HCT116 (cell line): ENCODE measurements at regions not wholly inside any gene's neighbourhood (a gene's known extent, or its start where the extent isn't known, plus 50 kb on each side); places are given as distances from the start of the nearest gene placed in this dataset.
"Not testable (repeated sequence)": the region's sequence is repeated elsewhere in the genome, so short reads cannot be mapped to it uniquely, and the experiment has no call there.

Source experiments
- ATAC-seq: fragments of 200-7000 bp; cut with Tn5 transposase; 2 replicates; pipeline ENCODE4 v1.9.1; 2020; ENCODE audit warnings: mild to moderate bottlenecking, moderate library complexity
- BruUV-seq: library from RNA; stranded (reverse); fragments of 400-500 nt; replicated peaks from 2 replicates; lab custom pipeline; 2021; lab: Mats Ljungman, UMichigan
- CTCF ChIA-PET: fragments of 300-600 bp; sonication (Branson Sonifier 250); formaldehyde crosslinking; loops from one replicate; lab custom pipeline; 2021; ENCODE audit warnings: antibody characterized with exemption; lab: Charles Lee
- POLR2A ChIA-PET: fragments of 300-600, 350-600 bp; sonication (Branson Sonifier 250); formaldehyde crosslinking; loops from one replicate; lab custom pipeline; 2021; ENCODE audit warnings: antibody characterized with exemption; lab: Charles Lee
- RAD21 ChIA-PET, 2 experiments: fragments of 300-600 bp; sonication (Branson Sonifier 250); formaldehyde crosslinking; loops; one replicate each; lab custom pipeline; 2023; ENCODE audit warnings: low total read pairs in 2 of 2; ENCODE audit not compliant: uncharacterized antibody in 2 of 2, unreplicated experiment in 2 of 2, low non-redundant PET in 1 of 2; lab: Charles Lee
- DNase-seq: peaks from one replicate; pipeline ENCODE4 v3.0.0-alpha.2; 2010; ENCODE audit warnings: low read depth, low spot score
- H2AFZ ChIP-seq: fragments of 200-600 bp; shearing (Covaris generic), sonication (generic); 2 replicates; pipeline ENCODE4 v1.6.1; 2017; ENCODE audit warnings: low read depth, mixed run types, mixed read lengths, antibody characterized with exemption, low read length; ENCODE audit not compliant: poor library complexity, severe bottlenecking
- H3K27ac ChIP-seq: 2 replicates; pipeline ENCODE4 v1.5.1; 2012; ENCODE audit warnings: low read depth, low read length
- H3K27me3 ChIP-seq: fragments of 200-600 bp; sonication (generic); 2 replicates; pipeline ENCODE4 v1.6.1; 2016; ENCODE audit warnings: mixed run types, low read length, mixed read lengths; ENCODE audit not compliant: insufficient read depth
- H3K36me3 ChIP-seq, 2 experiments: fragments of 200-500 bp in 1 of 2; fragments of 200-600 bp in 1 of 2; sonication (Bioruptor generic) in 1 of 2; sonication (generic) in 1 of 2; 2 replicates each; pipeline versions ENCODE4 v1.5.1 to v1.6.1; 2014 to 2016; ENCODE audit warnings: low read length in 2 of 2, inconsistent platforms in 1 of 2, mixed read lengths in 1 of 2, mixed run types in 1 of 2; ENCODE audit not compliant: insufficient read depth in 2 of 2, control insufficient read depth in 1 of 2
- H3K4me1 ChIP-seq, 2 experiments: fragments of 200-600 bp in 1 of 2; sonication (generic) in 1 of 2; 2 replicates each; pipeline versions ENCODE4 v1.5.1 to v1.6.1; 2012 to 2017; ENCODE audit warnings: low read length in 2 of 2, inconsistent platforms in 1 of 2, mild to moderate bottlenecking in 1 of 2, mixed read lengths in 1 of 2, mixed run types in 1 of 2, moderate library complexity in 1 of 2; ENCODE audit not compliant: insufficient read depth in 2 of 2, control insufficient read depth in 1 of 2
- H3K4me2 ChIP-seq: fragments of 200-600 bp; sonication (generic); 2 replicates; pipeline ENCODE4 v1.6.1; 2017; ENCODE audit warnings: mixed run types, low read length, mixed read lengths
- H3K4me3 ChIP-seq, 2 experiments: fragments of 200-600 bp in 1 of 2; sonication (generic) in 1 of 2; replicated peaks in 1 of 2; 2 replicates each; pipeline ENCODE4 v1.5.1; 2011 to 2016; ENCODE audit warnings: low read length in 2 of 2, control low read depth in 1 of 2, low read depth in 1 of 2, mild to moderate bottlenecking in 1 of 2, mixed read lengths in 1 of 2, mixed run types in 1 of 2
- H3K79me2 ChIP-seq: fragments of 200-600 bp; sonication (generic); 2 replicates; pipeline ENCODE4 v1.6.1; 2017; ENCODE audit warnings: mild to moderate bottlenecking, mixed run types, low read length, moderate library complexity, mixed read lengths; ENCODE audit not compliant: insufficient read depth
- H3K9ac ChIP-seq: fragments of 200-600 bp; sonication (generic); 2 replicates; pipeline ENCODE4 v1.6.1; 2016; ENCODE audit warnings: low read length, mixed read lengths
- H3K9me2 ChIP-seq: fragments of 200-600 bp; sonication (generic), shearing (Covaris generic); 2 replicates; pipeline ENCODE4 v1.6.1; 2017; ENCODE audit warnings: mixed run types, mild to moderate bottlenecking, moderate library complexity; ENCODE audit not compliant: insufficient read depth
- H3K9me3 ChIP-seq, 2 experiments: fragments of 200-500 bp in 1 of 2; fragments of 200-600 bp in 1 of 2; sonication (Bioruptor generic) in 1 of 2; sonication (generic) in 1 of 2; 2 replicates each; pipeline ENCODE4 v1.6.1; 2014 to 2017; ENCODE audit warnings: low read length in 2 of 2, mixed read lengths in 2 of 2, inconsistent platforms in 1 of 2, low read depth in 1 of 2, mild to moderate bottlenecking in 1 of 2, mixed run types in 1 of 2, moderate library complexity in 1 of 2; ENCODE audit not compliant: control insufficient read depth in 1 of 2, insufficient read depth in 1 of 2
- H4K20me1 ChIP-seq: fragments of 200-600 bp; sonication (generic), shearing (Covaris generic); 2 replicates; pipeline ENCODE4 v1.6.1; 2017; ENCODE audit warnings: mixed run types, mild to moderate bottlenecking, moderate library complexity; ENCODE audit not compliant: insufficient read depth
- intact Hi-C: fragments of 100-400 bp; cut with micrococcal nuclease; formaldehyde crosslinking; loops from 2 replicates; pipeline ENCODE4 v1.10.0; 2022

DNA sequence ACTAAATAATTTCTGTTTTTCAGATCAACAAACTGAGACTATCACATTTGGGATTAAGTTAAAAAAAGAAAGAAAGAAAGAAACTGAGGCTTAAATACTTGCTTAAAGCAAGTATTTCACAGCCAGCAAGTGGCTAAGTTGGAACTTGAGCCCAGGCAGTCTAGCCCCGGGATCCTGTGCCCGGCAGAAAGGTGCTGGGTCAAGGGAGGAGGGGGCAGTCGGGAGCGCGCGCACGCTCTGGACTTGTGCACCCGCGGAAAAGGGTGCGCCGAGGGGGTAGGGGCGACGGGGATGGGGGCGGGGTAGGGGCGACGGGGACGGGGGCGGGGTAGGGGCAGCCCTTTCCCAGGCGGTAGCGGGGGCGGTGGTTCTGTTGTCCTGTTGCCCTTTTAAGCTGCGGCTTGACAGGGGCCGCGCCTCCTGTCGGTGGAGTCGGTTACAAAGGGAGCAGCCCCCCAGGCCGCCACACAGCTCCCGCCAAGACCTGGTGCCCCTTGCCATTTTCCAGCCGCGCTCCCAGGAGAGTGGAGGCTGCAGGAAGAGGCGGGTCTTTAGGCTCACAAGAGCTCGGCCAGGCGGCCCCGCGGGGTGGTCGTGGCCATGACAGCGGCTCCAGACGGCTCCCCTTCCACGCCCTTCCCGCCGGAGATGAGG is 60.6 kb downstream of the GOLGA8T start:
- POLR2A ChIA-PET: not testable (repeated sequence)

DNA sequence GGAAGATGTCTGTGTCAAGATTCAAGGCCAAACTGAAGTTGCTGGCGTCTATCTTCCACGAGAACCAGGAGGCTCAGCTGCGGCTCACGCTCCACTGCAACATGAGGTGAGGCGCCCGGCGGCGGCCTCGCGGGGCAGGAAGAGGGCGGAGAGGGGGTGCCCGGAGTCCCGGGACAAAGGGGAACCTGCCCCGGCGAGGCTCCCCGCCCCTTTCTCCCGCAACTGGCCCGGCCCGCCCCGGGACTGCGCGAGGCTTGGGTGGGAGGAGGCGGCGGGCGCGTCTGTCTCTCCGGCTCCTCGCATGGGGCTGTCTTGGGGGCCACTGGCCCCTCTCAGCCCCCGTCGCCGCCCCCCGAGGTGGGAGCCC is 61.1 kb downstream of the GOLGA8T start:
- H3K36me3 ChIP-seq, H3K4me2 ChIP-seq, H2AFZ ChIP-seq, H3K27me3 ChIP-seq, H3K4me1 ChIP-seq, POLR2A ChIA-PET, H3K9ac ChIP-seq, RAD21 ChIA-PET, H3K9me3 ChIP-seq, DNase-seq, H3K4me3 ChIP-seq, H3K9me2 ChIP-seq, ATAC-seq, BruUV-seq, H4K20me1 ChIP-seq, intact Hi-C loops, H3K27ac ChIP-seq, H3K79me2 ChIP-seq, CTCF ChIA-PET: not testable (repeated sequence)

More for the DNA sequence above, 60.6 kb downstream of the GOLGA8T start:
- intact Hi-C loops, H3K9ac ChIP-seq, H3K79me2 ChIP-seq, H4K20me1 ChIP-seq, H3K27ac ChIP-seq, H3K4me1 ChIP-seq, BruUV-seq, H3K4me3 ChIP-seq, RAD21 ChIA-PET, ATAC-seq, H3K4me2 ChIP-seq, H3K36me3 ChIP-seq, H3K9me2 ChIP-seq, CTCF ChIA-PET, H2AFZ ChIP-seq, DNase-seq, H3K9me3 ChIP-seq, H3K27me3 ChIP-seq: not testable (repeated sequence)

DNA sequence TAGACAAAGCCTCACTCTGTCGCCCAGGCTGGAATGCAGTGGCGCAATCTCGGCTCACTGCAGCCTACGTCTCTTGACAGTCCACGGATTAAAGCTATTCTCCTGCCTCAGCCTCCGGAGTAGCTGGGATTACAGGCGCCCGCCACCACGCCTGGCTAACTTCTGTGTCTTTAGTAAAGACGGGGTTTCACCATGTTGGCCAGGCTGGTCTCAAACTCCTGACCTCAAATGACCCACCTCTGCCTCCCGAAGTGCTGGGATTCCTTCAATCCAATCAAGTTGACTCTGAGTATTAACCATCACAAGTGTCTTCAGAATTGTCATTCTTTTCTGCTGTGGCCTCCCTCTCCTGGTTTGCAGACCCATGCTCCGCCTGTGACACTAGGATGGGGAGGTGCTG is 61.9 kb downstream of the GOLGA8T start:
- H3K27me3 ChIP-seq, CTCF ChIA-PET: not testable (repeated sequence)

DNA sequence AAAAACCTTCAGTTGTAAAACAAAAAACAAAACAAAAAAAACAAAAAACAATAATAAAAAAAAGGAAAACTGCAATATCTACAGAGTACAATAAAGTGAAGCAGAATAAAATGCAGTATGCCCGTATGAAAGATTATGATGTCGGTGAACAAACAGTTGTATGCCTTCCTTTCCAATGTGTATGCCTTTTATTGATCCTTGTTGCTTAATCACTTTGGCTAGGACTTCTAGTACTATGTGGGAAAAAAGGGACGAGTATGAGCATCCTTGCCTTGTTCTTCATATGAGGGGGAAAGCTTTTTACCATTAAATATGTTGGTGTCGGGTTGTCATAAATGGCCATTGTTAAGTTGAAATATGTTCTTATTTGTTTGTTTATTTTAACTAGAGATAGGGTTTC is 66.7 kb downstream of the GOLGA8T start:
- H3K9me2 ChIP-seq, H3K4me1 ChIP-seq, H3K9me3 ChIP-seq, H4K20me1 ChIP-seq, DNase-seq, H3K4me3 ChIP-seq, CTCF ChIA-PET, H3K79me2 ChIP-seq, intact Hi-C loops, RAD21 ChIA-PET, POLR2A ChIA-PET, H3K9ac ChIP-seq, H3K27ac ChIP-seq, H2AFZ ChIP-seq, BruUV-seq, H3K4me2 ChIP-seq, H3K27me3 ChIP-seq, ATAC-seq, H3K36me3 ChIP-seq: not testable (repeated sequence)

More for the DNA sequence above, 61.9 kb downstream of the GOLGA8T start:
- POLR2A ChIA-PET, H3K9ac ChIP-seq, H3K4me2 ChIP-seq, H3K9me3 ChIP-seq, H3K27ac ChIP-seq, RAD21 ChIA-PET, ATAC-seq, H3K4me1 ChIP-seq, H3K79me2 ChIP-seq, H3K36me3 ChIP-seq, intact Hi-C loops, H2AFZ ChIP-seq, H4K20me1 ChIP-seq, H3K4me3 ChIP-seq, H3K9me2 ChIP-seq, BruUV-seq, DNase-seq: not testable (repeated sequence)
